ENCODE measurements at regions not wholly inside any gene's neighbourhood (a gene's known extent, or its start where the extent isn't known, plus 50 kb on each side); places are given as distances from the start of the nearest gene placed in this dataset.

GRCh38 chr13:83953916-83954315 lies 71.6 kb upstream of the SLITRK1 start:
- TF ChIP-seq CTCF (IDR thresholded peaks at IDR 0.05) (no peak), POLR2A (IDR thresholded peaks at IDR 0.05) (no peak)

Data from tibial nerve (tissue), 3 donors.